Hematopoietic multipotent progenitor cell (in vitro differentiated cells): ENCODE measurements at regions not wholly inside any gene's neighbourhood (a gene's known extent, or its start where the extent isn't known, plus 50 kb on each side); places are given as distances from the start of the nearest gene placed in this dataset.
"Not testable (repeated sequence)": the region's sequence is repeated elsewhere in the genome, so short reads cannot be mapped to it uniquely, and the experiment has no call there.

Experiments
- DNase-seq, 3 donors: peaks; one replicate each; pipeline ENCODE4 v3.0.0-alpha.2; 2011 to 2015; ENCODE audit warnings: low read depth in 2 of 3, low spot score in 2 of 3

DNA sequence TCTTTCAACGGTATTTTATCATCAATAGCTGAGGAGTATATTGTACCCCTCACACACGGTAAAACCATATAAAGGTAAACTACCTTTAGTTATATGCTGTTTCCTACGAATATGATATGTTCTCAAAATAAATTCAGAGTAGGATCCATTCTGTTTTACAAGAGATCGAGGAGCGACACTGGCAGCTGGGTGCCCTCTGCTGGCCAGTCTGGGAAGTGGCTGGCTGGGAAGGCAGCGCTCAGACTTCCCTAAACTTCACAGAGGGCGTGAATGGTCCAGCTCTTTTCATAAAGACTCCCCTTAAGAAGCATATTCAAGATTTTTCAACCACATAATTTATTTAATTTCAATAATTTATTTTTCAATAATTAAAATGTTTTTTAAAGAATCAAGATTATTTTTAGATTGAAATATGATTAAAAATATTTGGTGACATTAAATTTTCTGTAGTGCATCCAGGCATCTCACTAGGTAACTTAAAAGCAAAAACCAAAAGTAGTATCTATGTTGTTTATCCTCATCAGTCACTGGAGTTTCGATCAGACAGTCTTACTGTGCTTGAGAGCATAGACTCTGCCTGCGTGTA lies 187.5 kb upstream of the PDE10A start:
- peak in 2 of 3 donors; percentile 36 to 70 for DNase-seq

GRCh38 chr6:165849534-165850430 lies 186.7 kb upstream of the PDE10A start:
- DNase-seq = no peak

DNA sequence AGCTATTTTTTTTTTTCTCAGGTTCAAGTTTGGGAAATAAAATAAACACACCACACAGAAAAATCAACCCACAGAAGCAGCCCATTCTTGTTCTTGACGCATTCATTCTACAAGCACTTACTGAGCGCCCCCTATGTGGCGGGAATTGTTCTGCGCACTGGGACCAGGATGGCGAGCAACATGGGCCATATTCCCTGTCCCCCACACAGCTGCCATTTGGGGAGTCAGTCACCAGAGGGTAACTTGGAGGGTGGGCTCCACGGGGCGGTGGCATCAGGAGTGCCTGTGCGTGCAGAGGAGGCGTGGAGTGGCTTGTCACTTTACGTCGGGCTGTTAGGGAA lies 185.0 kb upstream of the PDE10A start:
- DNase-seq = no peak

DNA sequence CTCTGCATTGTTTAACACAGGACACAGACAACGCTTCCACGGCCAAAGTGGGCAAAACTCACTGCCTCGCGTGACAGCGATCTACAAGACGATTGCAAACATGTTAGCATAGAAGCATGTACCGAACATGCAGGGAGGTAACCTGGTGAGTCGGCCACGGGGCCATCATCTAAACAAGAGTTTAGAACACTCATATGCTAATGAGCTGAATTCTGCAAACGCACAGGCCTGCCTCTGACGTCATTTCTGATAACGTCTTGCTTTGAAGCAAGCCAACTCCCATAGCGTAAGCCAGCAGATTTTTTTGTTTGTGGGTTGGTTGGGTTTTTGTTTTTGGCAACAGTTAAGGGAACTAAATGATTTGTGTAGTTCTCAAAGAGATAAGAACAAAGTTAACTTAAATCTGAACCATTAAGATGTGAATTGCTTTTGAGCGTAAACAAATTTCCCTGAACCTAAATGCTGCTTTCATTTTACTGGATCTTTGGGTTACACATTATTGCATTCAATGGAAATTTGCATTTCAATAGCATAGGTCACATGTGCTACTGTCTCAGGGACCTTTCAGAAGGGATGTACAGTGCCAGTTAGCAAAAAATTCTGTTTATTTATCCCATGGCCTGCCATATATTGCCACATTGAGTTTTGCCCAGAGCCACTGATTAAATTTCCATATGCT lies 184.5 kb upstream of the PDE10A start:
- DNase-seq = peak in 2 of 3 donors; percentile 23 to 35

DNA sequence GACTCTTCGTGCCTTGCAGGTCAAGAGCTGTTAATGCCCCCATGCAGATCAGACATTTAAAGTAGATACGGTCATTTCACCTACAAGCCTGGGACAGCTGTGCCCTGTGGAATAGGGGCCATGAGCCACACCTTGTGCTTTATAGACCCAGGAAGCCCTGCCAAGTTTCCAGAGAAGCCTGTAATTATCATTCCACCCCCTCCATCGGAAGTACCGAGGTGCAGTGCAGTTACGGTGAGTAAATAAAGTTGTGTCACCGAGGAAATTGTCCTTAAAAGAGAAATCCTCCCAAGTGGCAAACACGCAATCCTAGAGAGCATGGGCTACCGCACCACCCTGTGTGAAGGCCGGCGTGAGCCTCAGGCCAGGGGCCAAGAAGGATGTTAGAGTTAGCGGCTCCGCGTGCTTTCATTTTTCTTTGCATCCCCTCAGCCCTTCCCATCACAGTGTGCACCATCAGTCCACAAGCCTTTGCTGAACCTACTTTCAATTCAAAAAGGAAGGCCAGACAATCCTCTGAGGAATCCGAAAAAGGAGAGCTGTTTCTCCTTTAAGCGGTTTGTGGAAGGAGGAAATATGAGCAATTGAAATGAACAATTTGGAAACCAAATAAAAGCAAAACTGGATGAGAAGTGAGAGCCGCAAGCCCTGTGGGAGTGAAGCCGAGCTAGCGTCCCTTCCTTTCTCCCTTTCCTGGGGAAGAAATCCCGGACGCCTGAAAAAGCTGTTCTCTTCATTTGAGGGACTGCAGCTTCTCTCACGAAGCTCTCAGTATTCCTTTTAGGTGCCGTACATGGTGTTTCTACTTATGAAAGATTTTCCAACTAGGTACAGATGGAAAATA lies 183.3 kb upstream of the PDE10A start:
- DNase-seq = no peak

DNA sequence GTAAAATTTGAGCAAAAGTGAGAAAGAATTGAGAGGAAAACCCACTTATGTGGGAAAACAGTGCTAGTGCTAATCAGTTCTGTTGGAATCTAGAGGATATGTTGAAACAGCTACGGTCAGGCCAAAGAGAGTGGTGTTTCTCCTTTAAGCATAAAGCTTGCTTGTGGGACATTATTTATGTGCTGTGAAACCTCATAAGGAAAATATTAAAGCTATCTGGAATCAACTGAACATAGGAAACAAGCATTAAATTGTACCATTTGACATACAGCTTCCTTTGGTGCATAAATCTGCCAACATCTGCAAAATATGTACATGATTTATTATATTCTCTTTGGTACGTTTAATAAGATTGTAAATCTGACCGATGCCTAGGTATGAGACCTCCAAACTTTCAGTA lies 182.5 kb upstream of the PDE10A start:
- peak in 1 of 3 donors; percentile 34 for DNase-seq

DNA sequence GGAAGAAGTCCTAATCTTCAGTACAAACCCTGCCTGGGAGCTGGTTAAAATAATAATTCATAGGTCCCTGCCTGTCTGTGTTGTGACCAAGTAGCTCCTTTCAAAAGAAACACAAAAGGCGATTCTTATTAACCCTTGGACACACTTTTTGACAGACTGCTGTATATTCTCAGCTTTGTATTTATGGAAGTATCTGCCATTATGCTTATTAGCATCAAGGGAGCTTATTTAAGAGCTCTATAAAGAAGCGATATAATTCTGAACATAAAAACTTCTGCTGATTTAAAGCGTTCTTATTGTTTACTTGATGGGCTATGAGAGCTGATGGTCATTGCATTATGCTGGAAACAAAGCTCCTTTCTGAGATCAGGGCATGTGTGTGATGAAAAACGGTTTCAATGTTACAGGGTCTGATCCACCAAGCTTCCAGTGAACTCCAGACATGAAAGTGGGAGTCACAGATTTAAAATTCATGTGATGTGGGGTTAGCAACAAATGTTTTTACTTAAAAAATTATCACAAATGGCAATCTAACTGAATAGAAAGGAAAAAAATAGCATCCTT lies 181.8 kb upstream of the PDE10A start:
- DNase-seq = no peak

- DNase-seq = no peak
Measured at GRCh38 chr6:165844232-165844631, 181.2 kb upstream of the PDE10A start.

DNA sequence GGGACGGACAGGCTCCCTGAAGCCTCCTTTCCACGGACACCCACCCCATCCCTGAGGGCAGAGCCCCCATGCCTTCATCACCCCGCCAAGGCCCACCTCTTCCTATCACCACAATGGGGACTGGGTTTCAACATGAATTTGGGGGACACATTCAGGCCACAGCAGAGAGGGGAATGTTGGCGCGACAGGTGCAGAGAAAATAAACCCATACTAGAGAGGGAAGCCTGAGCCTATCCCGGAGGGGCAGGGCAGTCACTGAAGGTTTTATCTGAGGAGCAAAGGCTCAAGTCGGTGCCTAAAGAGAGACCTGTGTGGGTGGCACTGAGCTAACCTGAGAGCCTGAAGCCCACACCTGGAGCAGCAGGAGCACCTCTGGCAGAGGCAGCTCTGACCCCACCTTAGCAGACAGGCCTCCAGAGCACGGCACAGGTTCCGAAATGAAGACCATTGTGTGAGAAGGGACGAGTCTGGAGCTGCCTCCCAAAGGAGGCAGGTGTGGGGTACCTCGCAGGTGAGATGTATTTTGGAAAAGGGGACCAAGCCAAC lies 180.6 kb upstream of the PDE10A start:
- no peak for DNase-seq

DNA sequence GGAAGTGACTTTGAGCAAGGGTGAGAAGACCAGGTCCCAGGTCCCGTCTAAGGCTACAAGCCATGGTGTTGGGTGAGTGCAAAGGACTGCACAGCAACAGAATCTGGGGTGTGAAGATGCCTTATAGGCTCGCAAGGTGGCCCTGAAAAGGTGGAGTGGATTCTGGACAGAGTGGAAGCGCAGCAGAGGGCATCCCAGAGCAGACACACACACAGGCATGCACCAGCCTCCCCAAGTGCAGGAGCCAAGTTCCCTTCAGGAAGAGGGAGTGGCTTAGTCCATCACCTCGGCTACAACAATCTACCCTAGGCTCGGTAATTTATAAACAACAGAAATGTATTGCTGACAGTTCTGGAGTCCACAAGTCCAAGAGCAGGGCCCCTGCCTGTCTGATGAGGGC lies 180.1 kb upstream of the PDE10A start:
- DNase-seq = no peak

- DNase-seq = no peak
Measured at GRCh38 chr6:165842281-165842936, 179.4 kb upstream of the PDE10A start.

- DNase-seq = no peak
Measured at GRCh38 chr6:165841153-165841558, 178.1 kb upstream of the PDE10A start.

DNA sequence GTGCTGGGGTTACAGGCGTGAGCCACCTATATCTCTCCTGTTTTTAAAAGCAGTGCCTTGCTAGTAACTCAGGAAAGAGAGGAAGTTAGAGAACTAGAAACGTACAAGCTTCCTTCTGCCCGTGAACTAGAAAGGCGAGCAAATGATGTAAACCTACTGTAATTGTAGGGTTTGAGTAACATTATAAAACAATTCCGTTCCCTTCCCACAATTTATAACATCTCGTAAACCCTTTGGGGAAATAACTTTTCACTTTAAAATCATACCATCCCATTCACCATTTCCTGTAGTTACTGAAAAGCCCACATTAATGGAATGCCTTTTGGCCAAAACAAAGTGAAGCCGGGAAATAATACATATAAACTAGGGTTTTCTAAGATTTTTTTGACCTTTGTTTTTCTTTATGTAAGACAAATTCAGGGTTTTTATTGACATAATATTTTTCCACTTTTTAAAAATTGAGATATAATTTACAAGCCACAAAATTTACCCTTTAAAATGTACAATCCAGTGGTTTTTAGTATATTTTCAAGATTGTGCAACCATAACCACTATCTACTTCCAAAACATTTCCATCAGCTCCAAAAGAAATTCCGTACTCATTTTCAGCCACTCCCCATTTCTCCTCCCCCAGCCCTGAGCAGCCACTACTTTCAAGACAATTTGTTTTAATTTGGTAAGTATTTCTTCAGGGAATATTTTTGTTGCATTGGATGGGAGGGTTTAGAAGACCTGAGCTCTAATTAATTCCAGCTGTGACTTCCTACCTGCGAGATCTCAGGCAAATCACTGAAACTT lies 175.1 kb upstream of the PDE10A start:
- DNase-seq = no peak

DNA sequence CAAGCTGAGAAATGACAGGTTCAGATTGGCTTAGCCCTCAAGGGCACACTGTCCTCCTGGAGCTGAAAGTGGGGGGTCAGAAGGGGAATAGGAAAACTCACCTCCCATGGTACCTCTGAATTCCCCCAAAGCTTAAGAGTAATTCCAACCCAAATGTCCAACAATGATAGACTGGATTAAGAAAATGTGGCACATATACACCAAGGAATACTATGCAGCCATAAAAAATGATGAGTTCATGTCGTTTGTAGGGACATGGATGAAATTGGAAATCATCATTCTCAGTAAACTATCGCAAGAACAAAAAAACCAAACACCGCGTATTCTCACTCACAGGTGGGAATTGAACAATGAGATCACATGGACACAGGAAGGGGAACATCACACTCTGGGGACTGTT lies 173.6 kb upstream of the PDE10A start:
- not testable (repeated sequence) for DNase-seq

GRCh38 chr6:165835410-165835851 lies 172.4 kb upstream of the PDE10A start:
- DNase-seq = no peak

DNA sequence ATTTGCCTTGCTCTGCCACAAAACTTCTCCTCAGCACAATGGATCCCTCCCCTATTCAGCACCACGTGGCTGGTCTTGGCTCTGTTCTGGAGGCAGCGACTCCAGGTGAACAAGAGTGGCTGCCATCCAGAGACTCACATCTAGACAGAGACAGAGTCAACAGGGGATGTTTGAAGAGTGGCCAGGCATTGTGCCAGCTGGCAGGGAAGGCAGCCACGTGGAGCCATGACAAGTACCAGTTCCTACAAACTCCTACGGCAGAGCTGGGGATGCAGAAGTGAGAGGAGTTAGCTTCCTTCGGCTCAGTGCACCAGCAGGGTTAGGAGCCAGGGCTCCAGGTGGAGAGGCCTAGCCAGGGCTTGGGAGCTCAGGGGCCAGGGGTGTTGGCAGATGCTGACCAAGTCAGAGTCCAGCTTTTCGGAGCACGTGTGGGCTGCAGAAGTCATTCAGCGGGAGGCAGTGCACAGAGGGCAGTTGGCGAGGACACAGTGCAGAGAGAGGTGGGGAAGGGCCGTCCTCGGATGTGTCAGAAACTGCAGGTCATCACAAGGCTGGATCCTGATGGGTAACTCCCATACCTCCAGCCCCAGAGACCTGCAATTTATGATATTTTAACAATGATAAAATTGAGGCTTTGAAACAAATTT lies 171.7 kb upstream of the PDE10A start:
- DNase-seq = no peak

DNA sequence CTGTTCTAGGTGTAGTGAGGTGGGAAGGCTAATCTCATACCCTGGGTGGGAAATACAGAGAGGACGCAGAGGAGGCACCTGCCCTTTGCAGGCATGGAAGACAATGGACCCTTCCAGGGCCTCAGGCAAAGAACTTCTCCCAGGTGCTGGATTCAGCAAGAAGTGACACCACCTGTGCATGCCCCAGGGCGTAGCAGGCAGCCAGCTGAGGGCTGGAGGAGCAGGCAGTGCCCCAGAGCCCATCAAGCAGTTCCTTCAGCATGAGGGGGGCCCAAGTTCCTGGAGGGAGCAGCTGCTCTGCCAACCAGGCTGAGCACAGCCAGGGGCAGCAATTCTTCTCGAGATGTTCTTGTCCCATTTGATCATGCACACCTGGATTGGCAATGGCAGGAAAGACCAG lies 170.3 kb upstream of the PDE10A start:
- no peak for DNase-seq

- DNase-seq = no peak
Measured at GRCh38 chr6:165831812-165832510, 168.9 kb upstream of the PDE10A start.
